GM12872 (cell line): ENCODE measurements at regions not wholly inside any gene's neighbourhood (a gene's known extent, or its start where the extent isn't known, plus 50 kb on each side); places are given as distances from the start of the nearest gene placed in this dataset.

Experiments used
- TF ChIP-seq, protein P1 (sequence below): IDR thresholded peaks from 3 replicates; pipeline ENCODE4 v1.5.1; 2011; ENCODE audit warnings: low read depth, mild to moderate bottlenecking, low read length, moderate library complexity; ENCODE audit not compliant: insufficient read depth

DNA sequence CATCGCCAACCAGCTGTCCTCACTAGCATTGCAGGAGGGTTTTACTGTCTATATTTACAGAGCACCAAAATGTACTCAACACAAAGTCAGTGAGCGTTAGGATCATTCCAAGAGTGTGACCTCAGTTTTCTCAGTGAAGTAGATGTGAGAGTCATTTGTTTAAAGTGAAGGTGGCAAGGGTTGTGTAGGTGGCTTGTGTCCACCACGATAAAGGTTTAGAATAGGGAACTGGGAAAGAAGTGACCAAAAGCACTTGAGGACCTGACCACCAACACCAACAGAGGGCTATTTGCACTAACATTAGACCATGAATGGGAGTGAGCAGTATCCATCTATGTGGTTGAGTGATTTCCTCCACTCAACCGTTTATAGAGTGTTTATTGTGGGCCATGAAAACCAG lies 152.5 kb upstream of the POU2AF2 start:
- TF ChIP-seq, protein P1, sequence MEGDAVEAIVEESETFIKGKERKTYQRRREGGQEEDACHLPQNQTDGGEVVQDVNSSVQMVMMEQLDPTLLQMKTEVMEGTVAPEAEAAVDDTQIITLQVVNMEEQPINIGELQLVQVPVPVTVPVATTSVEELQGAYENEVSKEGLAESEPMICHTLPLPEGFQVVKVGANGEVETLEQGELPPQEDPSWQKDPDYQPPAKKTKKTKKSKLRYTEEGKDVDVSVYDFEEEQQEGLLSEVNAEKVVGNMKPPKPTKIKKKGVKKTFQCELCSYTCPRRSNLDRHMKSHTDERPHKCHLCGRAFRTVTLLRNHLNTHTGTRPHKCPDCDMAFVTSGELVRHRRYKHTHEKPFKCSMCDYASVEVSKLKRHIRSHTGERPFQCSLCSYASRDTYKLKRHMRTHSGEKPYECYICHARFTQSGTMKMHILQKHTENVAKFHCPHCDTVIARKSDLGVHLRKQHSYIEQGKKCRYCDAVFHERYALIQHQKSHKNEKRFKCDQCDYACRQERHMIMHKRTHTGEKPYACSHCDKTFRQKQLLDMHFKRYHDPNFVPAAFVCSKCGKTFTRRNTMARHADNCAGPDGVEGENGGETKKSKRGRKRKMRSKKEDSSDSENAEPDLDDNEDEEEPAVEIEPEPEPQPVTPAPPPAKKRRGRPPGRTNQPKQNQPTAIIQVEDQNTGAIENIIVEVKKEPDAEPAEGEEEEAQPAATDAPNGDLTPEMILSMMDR = no peak

DNA sequence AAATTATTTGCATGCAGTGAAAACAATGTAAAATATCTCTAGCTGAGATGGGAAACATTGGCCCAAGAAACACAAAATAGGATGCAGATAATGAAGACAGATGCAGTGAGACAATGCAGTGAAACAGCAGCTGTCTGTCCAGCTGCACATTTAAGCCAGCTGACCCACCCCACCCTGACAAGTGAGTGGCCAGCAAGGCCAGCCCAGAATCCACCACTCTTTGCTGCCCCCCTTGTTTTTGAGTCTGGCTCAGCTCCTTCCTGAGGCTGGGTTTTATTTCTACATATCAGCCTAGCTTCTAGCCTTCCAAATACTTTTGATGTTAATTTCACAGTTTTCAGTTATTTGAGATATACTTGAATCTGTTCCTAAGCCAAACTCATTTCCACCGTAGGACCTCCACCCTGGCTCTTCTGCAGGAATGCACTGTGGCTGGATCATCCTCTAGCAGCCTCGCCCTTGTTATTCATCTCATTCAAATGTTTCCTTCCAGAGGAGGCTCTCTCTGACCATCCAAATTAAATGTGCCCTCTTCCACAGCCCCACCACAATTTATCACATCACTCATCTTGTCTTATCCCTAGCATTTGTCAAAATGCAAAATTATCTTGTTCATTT lies 154.1 kb upstream of the POU2AF2 start:
- TF ChIP-seq, protein P1 = no peak

DNA sequence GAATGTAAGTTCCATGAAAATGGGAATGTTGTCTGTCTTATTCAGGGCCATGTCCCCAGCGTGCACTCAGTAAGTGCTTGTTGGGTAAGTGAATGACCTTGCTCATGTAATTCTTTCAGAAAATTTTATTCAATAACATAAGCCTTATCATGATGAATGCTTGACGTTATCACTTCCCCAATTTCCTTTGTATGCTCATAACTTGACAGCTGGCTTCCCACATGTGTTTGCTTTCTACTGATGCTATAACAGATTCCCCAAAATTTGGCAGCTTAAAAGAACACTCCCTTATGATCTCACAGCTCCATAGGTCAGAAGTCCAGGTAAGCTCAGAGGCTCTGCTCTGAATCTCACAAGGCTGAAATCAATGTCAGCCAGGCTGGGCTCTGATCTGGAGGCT lies 155.8 kb upstream of the POU2AF2 start:
- TF ChIP-seq, protein P1 = no peak

DNA sequence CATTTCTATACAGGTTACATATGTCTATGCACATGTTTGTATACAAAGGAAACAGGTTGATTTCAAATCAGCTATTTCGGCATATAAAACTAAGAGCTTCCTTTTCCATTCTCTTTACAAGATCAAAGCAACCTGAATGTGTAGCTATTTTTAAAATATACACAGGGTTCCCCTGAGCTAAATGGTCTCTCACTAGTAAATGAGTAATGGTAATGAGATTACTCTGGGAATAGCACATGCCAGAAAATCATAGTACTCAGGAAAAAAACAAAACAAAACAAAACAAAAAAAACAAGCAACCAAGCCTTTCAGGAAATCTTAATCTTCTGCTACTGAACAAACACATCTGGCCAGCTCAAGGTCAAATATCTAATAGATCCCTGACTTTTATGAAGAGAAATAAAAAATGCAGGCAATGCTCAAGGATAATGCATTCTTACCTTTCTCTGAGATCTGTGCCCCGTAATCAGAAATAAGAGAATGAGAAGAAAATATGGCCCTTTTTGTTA lies 156.6 kb upstream of the POU2AF2 start:
- TF ChIP-seq, protein P1 = no peak

DNA sequence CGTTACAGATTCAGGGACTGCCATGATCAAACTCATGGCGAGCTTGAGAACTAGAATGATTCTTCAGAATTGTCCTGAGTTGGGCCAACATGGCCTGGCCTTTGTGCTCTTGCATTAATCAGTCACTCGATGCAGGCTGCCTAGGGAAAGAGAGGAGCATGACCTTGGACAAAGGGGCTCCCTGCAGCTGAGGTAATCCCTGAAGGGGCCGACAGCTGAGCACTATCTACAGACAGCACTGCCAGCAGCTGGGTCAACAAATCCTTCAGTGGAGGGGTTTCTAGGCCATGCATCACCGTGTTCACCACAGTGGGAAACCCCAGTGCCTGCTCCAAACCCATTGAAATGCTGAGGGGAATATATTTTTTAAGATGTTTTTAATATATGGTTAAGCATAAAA lies 159.5 kb upstream of the POU2AF2 start:
- TF ChIP-seq, protein P1 = no peak

DNA sequence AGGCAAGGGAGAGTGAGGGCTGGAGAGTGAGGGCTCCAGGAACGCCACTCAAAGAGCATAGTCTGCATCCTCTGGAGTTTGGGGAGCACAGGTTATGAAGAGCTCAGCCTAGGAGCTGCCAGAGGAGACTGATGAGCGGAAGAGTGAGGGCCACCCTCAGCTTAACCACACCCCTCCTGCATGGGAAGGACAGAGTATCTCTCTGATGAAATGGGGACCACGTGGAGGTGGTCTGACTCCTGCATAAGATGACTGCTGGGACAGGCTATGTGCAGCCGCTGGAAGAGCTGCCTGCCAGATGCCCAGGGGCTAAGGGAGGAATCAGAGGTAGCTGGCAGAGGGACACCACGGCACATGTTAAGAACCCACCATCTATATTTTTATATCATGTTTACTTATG lies 162.9 kb upstream of the POU2AF2 start:
- TF ChIP-seq, protein P1 = no peak

DNA sequence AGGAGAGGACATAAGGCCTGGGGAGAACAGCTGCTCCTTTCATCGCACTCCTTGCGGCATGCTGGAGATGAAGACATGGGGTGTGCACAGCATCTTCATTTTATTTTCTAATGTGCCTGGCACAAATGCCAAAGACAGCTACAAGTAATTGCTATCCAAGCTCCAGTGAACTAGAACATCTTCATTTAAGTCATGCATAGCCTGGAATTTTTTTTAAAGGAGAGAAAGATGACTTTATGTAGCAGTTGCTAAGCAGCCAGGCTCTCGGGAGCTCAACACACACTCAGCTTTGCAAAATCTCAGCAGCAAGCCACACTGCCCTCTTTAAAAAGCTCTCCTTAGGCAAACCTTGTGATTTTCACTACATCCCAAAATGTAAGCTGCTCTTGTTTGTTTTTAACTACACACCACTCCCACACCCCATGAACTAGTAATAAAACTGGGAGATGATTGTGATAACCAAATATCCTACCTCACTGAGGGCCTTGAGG lies 164.5 kb upstream of the POU2AF2 start:
- TF ChIP-seq, protein P1 = no peak
